ENCODE measurements at regions not wholly inside any gene's neighbourhood (a gene's known extent, or its start where the extent isn't known, plus 50 kb on each side); places are given as distances from the start of the nearest gene placed in this dataset.

- TF ChIP-seq GATA2 (IDR thresholded peaks at IDR 0.05; ENCODE audit: low read depth, low read length) (no peak), GATA3 (IDR thresholded peaks at IDR 0.05; ENCODE audit: low read depth, low read length) (no peak)
Measured at GRCh38 chr18:30763902-30764350, 278.6 kb downstream of the DSC3 start.

Data from SH-SY5Y (cell line).